ENCODE measurements at regions not wholly inside any gene's neighbourhood (a gene's known extent, or its start where the extent isn't known, plus 50 kb on each side); places are given as distances from the start of the nearest gene placed in this dataset.

DNA sequence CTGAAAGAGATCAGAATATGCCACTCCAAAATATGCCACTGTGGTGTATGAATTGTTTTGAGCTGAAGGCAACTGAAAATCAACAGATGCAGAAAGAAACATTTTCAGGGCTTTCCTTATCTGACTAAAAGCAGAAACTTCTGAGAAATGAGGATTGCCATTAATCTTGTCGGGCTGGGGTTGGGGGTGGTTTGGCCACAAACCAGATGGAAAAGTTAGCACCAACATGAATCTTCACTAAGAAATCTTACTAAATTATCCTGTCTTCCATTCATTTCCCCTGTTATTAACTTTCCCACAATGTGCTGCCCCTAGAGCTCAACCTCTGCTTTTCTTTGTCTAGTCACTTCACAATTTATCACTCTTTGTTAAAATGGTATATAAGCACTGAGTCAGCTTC, 229.9 kb upstream of the GADL1 start:
- TF ChIP-seq, protein P1, sequence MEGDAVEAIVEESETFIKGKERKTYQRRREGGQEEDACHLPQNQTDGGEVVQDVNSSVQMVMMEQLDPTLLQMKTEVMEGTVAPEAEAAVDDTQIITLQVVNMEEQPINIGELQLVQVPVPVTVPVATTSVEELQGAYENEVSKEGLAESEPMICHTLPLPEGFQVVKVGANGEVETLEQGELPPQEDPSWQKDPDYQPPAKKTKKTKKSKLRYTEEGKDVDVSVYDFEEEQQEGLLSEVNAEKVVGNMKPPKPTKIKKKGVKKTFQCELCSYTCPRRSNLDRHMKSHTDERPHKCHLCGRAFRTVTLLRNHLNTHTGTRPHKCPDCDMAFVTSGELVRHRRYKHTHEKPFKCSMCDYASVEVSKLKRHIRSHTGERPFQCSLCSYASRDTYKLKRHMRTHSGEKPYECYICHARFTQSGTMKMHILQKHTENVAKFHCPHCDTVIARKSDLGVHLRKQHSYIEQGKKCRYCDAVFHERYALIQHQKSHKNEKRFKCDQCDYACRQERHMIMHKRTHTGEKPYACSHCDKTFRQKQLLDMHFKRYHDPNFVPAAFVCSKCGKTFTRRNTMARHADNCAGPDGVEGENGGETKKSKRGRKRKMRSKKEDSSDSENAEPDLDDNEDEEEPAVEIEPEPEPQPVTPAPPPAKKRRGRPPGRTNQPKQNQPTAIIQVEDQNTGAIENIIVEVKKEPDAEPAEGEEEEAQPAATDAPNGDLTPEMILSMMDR (IDR thresholded peaks at IDR 0.05): no peak
- TF ChIP-seq EP300 (IDR thresholded peaks at IDR 0.05): no peak
